ENCODE measurements at regions not wholly inside any gene's neighbourhood (a gene's known extent, or its start where the extent isn't known, plus 50 kb on each side); places are given as distances from the start of the nearest gene placed in this dataset.

GRCh38 chr4:104719539-104720230 is 225.0 kb upstream of the CXXC4 start:
- TF ChIP-seq CTCF (conservative IDR thresholded peaks at IDR 0.05; ENCODE audit: low read depth in 2 of 2): no peak
- no peak for TF ChIP-seq EZH2 (IDR thresholded peaks at IDR 0.05; ENCODE audit: low read depth, unreplicated experiment)
- no peak for TF ChIP-seq POLR2AphosphoS5 (IDR thresholded peaks at IDR 0.05; ENCODE audit: low read depth)
- no peak for TF ChIP-seq CREB1 (CRISPR knock-in tag; IDR thresholded peaks at IDR 0.05; ENCODE audit: low read depth)
- no peak for TF ChIP-seq ETS1 (IDR thresholded peaks at IDR 0.05)
